Right lobe of liver (tissue), 6 donors: ENCODE measurements at regions not wholly inside any gene's neighbourhood (a gene's known extent, or its start where the extent isn't known, plus 50 kb on each side); places are given as distances from the start of the nearest gene placed in this dataset.

Experiments
- ATAC-seq, 4 donors: fragments of 200-7000 bp; cut with Tn5 transposase; one replicate each; pipeline ENCODE4 v1.9.1; 2020; ENCODE audit warnings: mild to moderate bottlenecking in 4 of 4, moderate library complexity in 4 of 4
- DNase-seq, 3 donors: peaks; one replicate each; pipeline ENCODE4 v3.0.0-alpha.2; 2020
- H3K27ac ChIP-seq, 3 donors: fragments of 200-600 bp; one replicate each; pipeline ENCODE4 v1.8.0; 2022
- H3K27me3 ChIP-seq, 2 donors: fragments of 200-600 bp; one replicate each; pipeline ENCODE4 v1.8.0; 2022
- H3K36me3 ChIP-seq, 4 donors: fragments of 200-600 bp; sonication (generic) in 1 of 4; one replicate each; pipeline versions ENCODE4 v1.5.1 to v1.8.0; 2017 to 2022; ENCODE audit warnings: control low read depth in 1 of 4
- H3K4me1 ChIP-seq, 4 donors: fragments of 200-600 bp; sonication (generic) in 1 of 4; one replicate each; pipeline versions ENCODE4 v1.5.1 to v1.8.0; 2017 to 2022; ENCODE audit warnings: control low read depth in 1 of 4
- H3K4me3 ChIP-seq, 3 donors: fragments of 200-600 bp; one replicate each; pipeline ENCODE4 v1.8.0; 2022
- H3K9me3 ChIP-seq, 4 donors: fragments of 200-600 bp; sonication (generic) in 1 of 4; one replicate each; pipeline versions ENCODE4 v1.5.1 to v1.8.0; 2017 to 2022; ENCODE audit warnings: control low read depth in 1 of 4
- CTCF ChIP-seq, 4 donors: fragments of 200-600 bp in 3 of 4; fragments of 450-650 bp in 1 of 4; IDR thresholded peaks; one replicate each; pipeline versions ENCODE4 v1.5.1 to v1.8.0; 2016 to 2022; ENCODE audit warnings: antibody characterized with exemption in 4 of 4, mild to moderate bottlenecking in 2 of 4
- POLR2A ChIP-seq: fragments of 450-650 bp; IDR thresholded peaks from one replicate; pipeline ENCODE4 v1.6.1; 2017; ENCODE audit warnings: antibody characterized with exemption, mild to moderate bottlenecking
- WGBS: methylation state at CpG from one replicate; pipeline ENCODE4 v1.1.6; 2018; ENCODE audit warnings: low coverage, low lambda C conversion rate; ENCODE audit not compliant: insufficient coverage; ENCODE audit errors: missing lambda C conversion rate; 5-methylcytosine and 5-hydroxymethylcytosine counted together
- intact Hi-C, 2 donors: fragments of 100-400 bp; cut with DNase I; formaldehyde crosslinking; loops; one replicate each; pipeline versions ENCODE4 v1.11.2 to v1.14.1; 2022
- donor health status: DM: no; HTN: yes; CAD: no.
- donor health status: DM: no; HTN: no; CAD: no.
- donor health status: DM: no; HTN: no; CAD: no.
- donor health status: DM: no; HTN: yes; CAD: no.
- donor health status: DM: no; HTN: yes; CAD: no.

GRCh38 chr9:82320566-82320965 is 332.0 kb downstream of the SPATA31D1 start:
- Histone ChIP-seq H3K4me3 (no peak overlapping the region), H3K27me3 (no peaks in the 10 kb centered on the region), H3K27ac (no peak overlapping the region), H3K4me1 (no peaks in the 10 kb centered on the region), H3K36me3 (no peaks in the 10 kb centered on the region), H3K9me3 (no peaks in the 10 kb centered on the region)
- 69% methylated on average over 1 of the region's 1 CpG for WGBS
- DNase-seq, result no peak
- no peak for TF ChIP-seq POLR2A
- no peak for TF ChIP-seq CTCF (IDR thresholded peaks at IDR 0.05)
- ATAC-seq, result no peak
- intact Hi-C loops, result no loop called here

- Histone ChIP-seq H3K4me1 (no peaks in the 10 kb centered on the region), H3K27me3 (no peaks in the 10 kb centered on the region), H3K27ac (no peak overlapping the region), H3K9me3 (no peaks in the 10 kb centered on the region), H3K4me3 (no peak overlapping the region), H3K36me3 (no peaks in the 10 kb centered on the region)
- 88% methylated on average over 2 of the region's 2 CpGs for WGBS
- TF ChIP-seq CTCF (IDR thresholded peaks at IDR 0.05) (no peak), POLR2A (no peak)
- intact Hi-C loops, result no loop called here
- DNase-seq (no peak), ATAC-seq (no peak)
Measured at GRCh38 chr9:82325907-82326306, 337.3 kb downstream of the SPATA31D1 start.

- DNase-seq, result no peak
- Histone ChIP-seq H3K27ac (no peak overlapping the region), H3K36me3 (no peaks in the 10 kb centered on the region), H3K4me3 (no peak overlapping the region), H3K27me3 (no peaks in the 10 kb centered on the region), H3K4me1 (peaks cover 0 to 10% (median 4%) of the 10 kb centered on the region in 4 donors), H3K9me3 (no peaks in the 10 kb centered on the region)
- no peak for TF ChIP-seq POLR2A
- no peak for TF ChIP-seq CTCF (IDR thresholded peaks at IDR 0.05)
- 91% methylated on average over 2 of the region's 2 CpGs for WGBS
- ATAC-seq, result no peak
- intact Hi-C loops, result no loop called here
Measured at GRCh38 chr9:82327641-82328040, 339.1 kb downstream of the SPATA31D1 start.

GRCh38 chr9:82331079-82331478 is 342.5 kb downstream of the SPATA31D1 start:
- DNase-seq (no peak), ATAC-seq (no peak)
- Histone ChIP-seq H3K27me3 (no peaks in the 10 kb centered on the region), H3K36me3 (no peaks in the 10 kb centered on the region), H3K27ac (no peak overlapping the region), H3K4me1 (peaks cover 0 to 13% (median 4%) of the 10 kb centered on the region in 4 donors), H3K9me3 (no peaks in the 10 kb centered on the region), H3K4me3 (no peak overlapping the region)
- intact Hi-C loops, result no loop called here
- 81% methylated on average over 2 of the region's 2 CpGs for WGBS
- TF ChIP-seq CTCF (IDR thresholded peaks at IDR 0.05), result no peak
- no peak for TF ChIP-seq POLR2A
